Transverse colon (tissue), 4 donors: ENCODE measurements at regions not wholly inside any gene's neighbourhood (a gene's known extent, or its start where the extent isn't known, plus 50 kb on each side); places are given as distances from the start of the nearest gene placed in this dataset.
"Not testable (repeated sequence)": the region's sequence is repeated elsewhere in the genome, so short reads cannot be mapped to it uniquely, and the experiment has no call there.

Experiments used
- DNase-seq: peaks from one replicate; pipeline ENCODE4 v3.0.0-alpha.2; 2019
- H3K27ac ChIP-seq, 4 donors: fragments of 200-600 bp; sonication (generic); 2 replicates each; pipeline ENCODE4 v1.5.1; 2016 to 2018; ENCODE audit warnings: inconsistent platforms in 4 of 4
- H3K27me3 ChIP-seq: fragments of 200-600 bp; sonication (generic); 2 replicates; pipeline ENCODE4 v1.5.1; 2017; ENCODE audit warnings: inconsistent platforms
- H3K36me3 ChIP-seq, 4 donors: fragments of 200-600 bp; sonication (generic); 2 replicates each; pipeline ENCODE4 v1.5.1; 2017 to 2019; ENCODE audit warnings: inconsistent platforms in 4 of 4
- H3K4me1 ChIP-seq, 4 donors: fragments of 200-600 bp; sonication (generic); 2 replicates each; pipeline ENCODE4 v1.5.1; 2017 to 2020; ENCODE audit warnings: inconsistent platforms in 4 of 4
- H3K4me3 ChIP-seq, 4 donors: fragments of 200-600 bp; sonication (generic); 1 replicate in 1 of 4; 2 replicates in 3 of 4; pipeline versions ENCODE4 v1.5.1 to v1.6.1; 2017 to 2019; ENCODE audit warnings: inconsistent platforms in 4 of 4
- H3K9me3 ChIP-seq, 2 donors: fragments of 200-600 bp; sonication (generic); 2 replicates each; pipeline ENCODE4 v1.5.1; 2017 to 2019; ENCODE audit warnings: inconsistent platforms in 2 of 2
- CTCF ChIP-seq, 5 experiments: fragments of 200-600 bp in 3 of 5; fragments of 450-650 bp in 2 of 5; sonication (generic) in 3 of 5; IDR thresholded peaks; 1 replicate in 2 of 5; 2 replicates in 3 of 5; pipeline ENCODE4 v1.5.1; 2016 to 2017; ENCODE audit warnings: antibody characterized with exemption in 5 of 5, inconsistent platforms in 3 of 5, mild to moderate bottlenecking in 2 of 5, moderate library complexity in 1 of 5
- EP300 ChIP-seq: sonication (generic); formaldehyde crosslinking; IDR thresholded peaks from one replicate; pipeline ENCODE4 v1.6.1; 2017; ENCODE audit warnings: antibody characterized with exemption, low read depth
- POLR2A ChIP-seq: fragments of 450-650 bp; IDR thresholded peaks from one replicate; pipeline ENCODE4 v1.6.1; 2016; ENCODE audit warnings: antibody characterized with exemption, mild to moderate bottlenecking, moderate library complexity
- POLR2AphosphoS5 ChIP-seq, 3 donors: sonication (generic); formaldehyde crosslinking; IDR thresholded peaks; one replicate each; pipeline ENCODE4 v1.6.1; 2016; ENCODE audit warnings: antibody characterized with exemption in 3 of 3
- WGBS, 2 donors: methylation state at CpG; one replicate each; pipeline ENCODE4 v1.1.5; 2018; ENCODE audit warnings: low coverage in 1 of 2; 5-methylcytosine and 5-hydroxymethylcytosine counted together
- in situ Hi-C, 4 donors: fragments of 200-750 bp; cut with MboI; loops; one replicate each; pipeline versions ENCODE4 v1.15.0 to v1.15.1; 2017; ENCODE audit warnings: low sequenced_read_pairs in 3 of 4, low pct_ligation_motif_present in 1 of 4, low pct_unique_long_range_greater_than_20kb in 1 of 4
- intact Hi-C: fragments of 100-400 bp; cut with DNase I; formaldehyde crosslinking; loops from one replicate; pipeline ENCODE4 v1.15.1; 2023; ENCODE audit warnings: low total_unique reads

- in situ Hi-C loops (loop anchor here (5.0 to 10.0 kb wide), 3 partner anchors 111 to 118 kb away; no protein-coding TSS in a partner anchor), intact Hi-C loops (no loop called here)
- Histone ChIP-seq H3K36me3 (no peaks in the 10 kb centered on the region), H3K9me3 (no peaks in the 10 kb centered on the region), H3K27me3 (no peaks in the 10 kb centered on the region), H3K4me3 (no peak overlapping the region), H3K4me1 (no peaks in the 10 kb centered on the region), H3K27ac (no peak overlapping the region)
- no peak for DNase-seq
- TF ChIP-seq POLR2AphosphoS5 (IDR thresholded peaks at IDR 0.05): no peak
- TF ChIP-seq EP300: no peak
- TF ChIP-seq CTCF (IDR thresholded peaks at IDR 0.05): no peak
- TF ChIP-seq POLR2A: no peak
- 60 to 80% methylated on average over 1 to 2 of the region's 2 CpGs for WGBS, 2 donors
Observed at GRCh38 chr1:157376681-157377080, 175.6 kb downstream of the FCRL5 start.

GRCh38 chr1:157372311-157372710, 180.0 kb downstream of the FCRL5 start:
- H3K36me3 ChIP-seq, intact Hi-C loops, H3K27me3 ChIP-seq, H3K4me3 ChIP-seq, H3K27ac ChIP-seq, DNase-seq, H3K9me3 ChIP-seq: not testable (repeated sequence)
- H3K4me1 ChIP-seq: peaks cover 0 to 26% (median 13%) of the 10 kb centered on the region in 4 donors
- in situ Hi-C loops: loop anchor here in 1 of 4 donors (10.0 kb wide), 1 partner anchor 122 kb away; no protein-coding TSS in a partner anchor
- WGBS, 2 donors: 39 to 73% methylated on average over 2 of the region's 2 CpGs

- no peak for TF ChIP-seq EP300
- TF ChIP-seq CTCF (IDR thresholded peaks at IDR 0.05): no peak
- TF ChIP-seq POLR2A: no peak
- TF ChIP-seq POLR2AphosphoS5 (IDR thresholded peaks at IDR 0.05): no peak
- no peak for DNase-seq
- Histone ChIP-seq H3K27me3 (no peaks in the 10 kb centered on the region), H3K9me3 (no peaks in the 10 kb centered on the region), H3K27ac (no peak overlapping the region), H3K4me3 (no peak overlapping the region), H3K4me1 (peaks cover 0 to 31% (median 16%) of the 10 kb centered on the region in 4 donors), H3K36me3 (no peaks in the 10 kb centered on the region)
- WGBS, 2 donors: 76% methylated on average over 3 of the region's 3 CpGs; no CpG with 5 or more reads in 1 of the 2 donors
- intact Hi-C loops: no loop called here
- in situ Hi-C loops: loop anchor here in 1 of 4 donors (10.0 kb wide), 1 partner anchor 123 kb away; no protein-coding TSS in a partner anchor
Observed at GRCh38 chr1:157371826-157372225, 180.5 kb downstream of the FCRL5 start.

- DNase-seq: no peak
- no peak overlapping the region for H3K4me3 ChIP-seq
- H3K27me3 ChIP-seq: no peaks in the 10 kb centered on the region
- in situ Hi-C loops (loop anchor here in 1 of 4 donors (10.0 kb wide), 1 partner anchor 124 kb away; no protein-coding TSS in a partner anchor), intact Hi-C loops (no loop called here)
- TF ChIP-seq CTCF (IDR thresholded peaks at IDR 0.05) (no peak), POLR2A (no peak), POLR2AphosphoS5 (IDR thresholded peaks at IDR 0.05) (no peak)
- H3K36me3 ChIP-seq: no peaks in the 10 kb centered on the region
- no peaks in the 10 kb centered on the region for H3K9me3 ChIP-seq
- no peak overlapping the region for H3K27ac ChIP-seq
- H3K4me1 ChIP-seq: peaks cover 0 to 34% (median 17%) of the 10 kb centered on the region in 4 donors
Observed at GRCh38 chr1:157371221-157371620, 181.1 kb downstream of the FCRL5 start.

GRCh38 chr1:157370698-157371097, 181.6 kb downstream of the FCRL5 start:
- Histone ChIP-seq H3K9me3 (no peaks in the 10 kb centered on the region), H3K4me1 (peaks cover 0 to 39% (median 17%) of the 10 kb centered on the region in 4 donors), H3K27me3 (no peaks in the 10 kb centered on the region), H3K27ac (no peak overlapping the region), H3K4me3 (no peak overlapping the region), H3K36me3 (no peaks in the 10 kb centered on the region)
- 86% methylated on average over 5 of the region's 5 CpGs; no CpG with 5 or more reads in 1 of the 2 donors for WGBS, 2 donors
- in situ Hi-C loops: loop anchor here in 1 of 4 donors (10.0 kb wide), 1 partner anchor 124 kb away; no protein-coding TSS in a partner anchor
- DNase-seq: no peak
- intact Hi-C loops: no loop called here
- TF ChIP-seq CTCF (IDR thresholded peaks at IDR 0.05) (no peak), POLR2AphosphoS5 (IDR thresholded peaks at IDR 0.05) (no peak), POLR2A (no peak), EP300 (no peak)
